Caco-2 (cell line): ENCODE measurements at regions not wholly inside any gene's neighbourhood (a gene's known extent, or its start where the extent isn't known, plus 50 kb on each side); places are given as distances from the start of the nearest gene placed in this dataset.

Source experiments
- BruUV-seq: library from RNA; stranded (reverse); fragments of 400-500 nt; replicated peaks from 2 replicates; lab custom pipeline; 2021; lab: Mats Ljungman, UMichigan
- CTCF ChIA-PET: fragments of 300-600 bp; sonication (Branson Sonifier 250); formaldehyde crosslinking; loops from one replicate; lab custom pipeline; 2022; ENCODE audit warnings: antibody characterized with exemption; lab: Charles Lee
- POLR2A ChIA-PET: fragments of 300-600 bp; sonication (Branson Sonifier 250); formaldehyde crosslinking; loops from one replicate; lab custom pipeline; 2022; ENCODE audit warnings: antibody characterized with exemption; lab: Charles Lee
- DNase-seq, 2 experiments: peaks; one replicate each; pipeline versions ENCODE4 v3.0.0 to v3.0.0-alpha.2; 2020 to 2022
- H3K27me3 ChIP-seq: replicated peaks from 2 replicates; pipeline ENCODE4 v1.6.0; 2011; ENCODE audit warnings: low read length; ENCODE audit not compliant: control insufficient read depth, insufficient read depth
- H3K36me3 ChIP-seq: 2 replicates; pipeline ENCODE4 v1.5.1; 2011; ENCODE audit warnings: low read length; ENCODE audit not compliant: control insufficient read depth, insufficient read depth
- H3K4me1 ChIP-seq: fragments of 250-450 bp; sonication (Bioruptor Pico); 2 replicates; pipeline ENCODE4 v1.5.1; 2020; ENCODE audit warnings: mild to moderate bottlenecking
- H3K4me3 ChIP-seq: 2 replicates; pipeline ENCODE4 v1.5.1; 2011; ENCODE audit warnings: low read depth, mild to moderate bottlenecking, control low read depth, low read length
- H3K9me3 ChIP-seq: fragments of 250-450 bp; sonication (Bioruptor Pico); 2 replicates; pipeline ENCODE4 v1.5.1; 2020; ENCODE audit warnings: mild to moderate bottlenecking, moderate library complexity
- H3K27ac Mint-ChIP-seq: one replicate; pipeline ENCODE4 v1.8.0; 2022; ENCODE audit warnings: mixed read lengths; ENCODE audit not compliant: unreplicated experiment
- H3K27me3 Mint-ChIP-seq: one replicate; pipeline ENCODE4 v1.8.0; 2022; ENCODE audit warnings: mixed read lengths; ENCODE audit not compliant: insufficient read depth, unreplicated experiment
- H3K36me3 Mint-ChIP-seq: one replicate; pipeline ENCODE4 v1.8.0; 2022; ENCODE audit warnings: mild to moderate bottlenecking, mixed read lengths; ENCODE audit not compliant: insufficient read depth, unreplicated experiment
- H3K4me1 Mint-ChIP-seq: one replicate; pipeline ENCODE4 v1.8.0; 2022; ENCODE audit warnings: low read depth, mixed read lengths; ENCODE audit not compliant: unreplicated experiment
- H3K4me3 Mint-ChIP-seq: one replicate; pipeline ENCODE4 v1.8.0; 2022; ENCODE audit warnings: mild to moderate bottlenecking, moderate library complexity, mixed read lengths; ENCODE audit not compliant: unreplicated experiment
- H3K9me3 Mint-ChIP-seq: one replicate; pipeline ENCODE4 v1.8.0; 2022; ENCODE audit warnings: mixed read lengths; ENCODE audit not compliant: unreplicated experiment
- intact Hi-C: fragments of 100-400 bp; cut with micrococcal nuclease; formaldehyde crosslinking; loops from one replicate; pipeline ENCODE4 v1.10.0; 2022; ENCODE audit not compliant: unreplicated experiment
- TF ChIP-seq, protein P1 (sequence below), 2 experiments: fragments of 200-600 bp in 1 of 2; IDR thresholded peaks; 1 replicate in 1 of 2; 2 replicates in 1 of 2; pipeline versions ENCODE4 v1.5.1 to v1.8.0; 2011 to 2022; ENCODE audit warnings: antibody characterized with exemption in 1 of 2, control low read depth in 1 of 2, inconsistent platforms in 1 of 2, low read depth in 1 of 2, low read length in 1 of 2, mild to moderate bottlenecking in 1 of 2, moderate library complexity in 1 of 2; ENCODE audit not compliant: insufficient read depth in 1 of 2, severe bottlenecking in 1 of 2, unreplicated experiment in 1 of 2

- Mint-ChIP-seq H3K4me1 (no peaks in the 10 kb centered on the region), H3K9me3 (no peaks in the 10 kb centered on the region), H3K27me3 (no peaks in the 10 kb centered on the region), H3K4me3 (no peak overlapping the region), H3K36me3 (no peaks in the 10 kb centered on the region), H3K27ac (no peak overlapping the region)
- Histone ChIP-seq H3K36me3 (no peaks in the 10 kb centered on the region), H3K27me3 (no peaks in the 10 kb centered on the region), H3K4me1 (no peaks in the 10 kb centered on the region), H3K9me3 (no peaks in the 10 kb centered on the region), H3K4me3 (no peak overlapping the region)
- ChIA-PET CTCF (no interaction called here), POLR2A (no interaction called here)
- intact Hi-C loops, result loop anchor here (1.0 to 5.0 kb wide), 3 partner anchors 8 to 79 kb away; no protein-coding TSS in a partner anchor
- TF ChIP-seq, protein P1, sequence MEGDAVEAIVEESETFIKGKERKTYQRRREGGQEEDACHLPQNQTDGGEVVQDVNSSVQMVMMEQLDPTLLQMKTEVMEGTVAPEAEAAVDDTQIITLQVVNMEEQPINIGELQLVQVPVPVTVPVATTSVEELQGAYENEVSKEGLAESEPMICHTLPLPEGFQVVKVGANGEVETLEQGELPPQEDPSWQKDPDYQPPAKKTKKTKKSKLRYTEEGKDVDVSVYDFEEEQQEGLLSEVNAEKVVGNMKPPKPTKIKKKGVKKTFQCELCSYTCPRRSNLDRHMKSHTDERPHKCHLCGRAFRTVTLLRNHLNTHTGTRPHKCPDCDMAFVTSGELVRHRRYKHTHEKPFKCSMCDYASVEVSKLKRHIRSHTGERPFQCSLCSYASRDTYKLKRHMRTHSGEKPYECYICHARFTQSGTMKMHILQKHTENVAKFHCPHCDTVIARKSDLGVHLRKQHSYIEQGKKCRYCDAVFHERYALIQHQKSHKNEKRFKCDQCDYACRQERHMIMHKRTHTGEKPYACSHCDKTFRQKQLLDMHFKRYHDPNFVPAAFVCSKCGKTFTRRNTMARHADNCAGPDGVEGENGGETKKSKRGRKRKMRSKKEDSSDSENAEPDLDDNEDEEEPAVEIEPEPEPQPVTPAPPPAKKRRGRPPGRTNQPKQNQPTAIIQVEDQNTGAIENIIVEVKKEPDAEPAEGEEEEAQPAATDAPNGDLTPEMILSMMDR (IDR thresholded peaks at IDR 0.05; ENCODE audit: insufficient read depth in 1 of 2, low read depth in 1 of 2, low read length in 1 of 2, severe bottlenecking in 1 of 2, unreplicated experiment in 1 of 2), result no peak
- peak; percentile 61 to 63 for DNase-seq
- no TSS peak for BruUV-seq
Measured at GRCh38 chr7:121446526-121446925, 50.4 kb upstream of the FAM3C start.
